ENCODE measurements at regions not wholly inside any gene's neighbourhood (a gene's known extent, or its start where the extent isn't known, plus 50 kb on each side); places are given as distances from the start of the nearest gene placed in this dataset.

- TF ChIP-seq POLR2A (IDR thresholded peaks at IDR 0.05) (no peak), CTCF (IDR thresholded peaks at IDR 0.05) (no peak)
- DNase-seq, result no peak
- WGBS, 2 donors, result 93 to 95% methylated on average over 1 of the region's 1 CpG
- H3K4me1 ChIP-seq, result no peaks in the 10 kb centered on the region
- no peaks in the 10 kb centered on the region for H3K9me3 ChIP-seq
- no peak overlapping the region for H3K4me3 ChIP-seq (replicated peaks in 1 of 3)
- H3K36me3 ChIP-seq, result no peaks in the 10 kb centered on the region
- intact Hi-C loops (cut with DNase I), result no loop called here
- H3K27me3 ChIP-seq, result no peaks in the 10 kb centered on the region
- no peak overlapping the region for H3K27ac ChIP-seq
These were observed 269.7 kb downstream of the PTBP2 start for GRCh38 chr1:96991261-96991660.

GRCh38 chr1:96992871-96993270 lies 271.3 kb downstream of the PTBP2 start:
- Histone ChIP-seq H3K27me3 (no peaks in the 10 kb centered on the region), H3K27ac (no peak overlapping the region), H3K4me3 (replicated peaks in 1 of 3) (no peak overlapping the region), H3K4me1 (no peaks in the 10 kb centered on the region), H3K9me3 (no peaks in the 10 kb centered on the region), H3K36me3 (no peaks in the 10 kb centered on the region)
- DNase-seq, result no peak
- TF ChIP-seq POLR2A (IDR thresholded peaks at IDR 0.05) (no peak), CTCF (IDR thresholded peaks at IDR 0.05) (no peak)
- 80 to 92% methylated on average over 3 of the region's 3 CpGs for WGBS, 2 donors
- intact Hi-C loops (cut with DNase I), result no loop called here

- no peak overlapping the region for H3K4me3 ChIP-seq (replicated peaks in 1 of 3)
- TF ChIP-seq CTCF (IDR thresholded peaks at IDR 0.05), result no peak
- no peak for TF ChIP-seq POLR2A (IDR thresholded peaks at IDR 0.05)
- no peaks in the 10 kb centered on the region for H3K36me3 ChIP-seq
- no peaks in the 10 kb centered on the region for H3K27me3 ChIP-seq
- H3K27ac ChIP-seq, result no peak overlapping the region
- DNase-seq, result no peak
- 61 to 66% methylated on average over 3 of the region's 3 CpGs for WGBS, 2 donors
- no peaks in the 10 kb centered on the region for H3K4me1 ChIP-seq
- H3K9me3 ChIP-seq, result no peaks in the 10 kb centered on the region
- intact Hi-C loops (cut with DNase I), result no loop called here
These were observed 273.8 kb downstream of the PTBP2 start for GRCh38 chr1:96995351-96995750.

- 73 to 76% methylated on average over 1 of the region's 1 CpG for WGBS, 2 donors
These were observed 274.4 kb downstream of the PTBP2 start for GRCh38 chr1:96996001-96996400.

GRCh38 chr1:96997717-96998116 lies 276.1 kb downstream of the PTBP2 start:
- WGBS, 2 donors, result 57 to 61% methylated on average over 7 of the region's 7 CpGs
- Histone ChIP-seq H3K27ac (no peak overlapping the region), H3K4me1 (no peaks in the 10 kb centered on the region), H3K27me3 (no peaks in the 10 kb centered on the region), H3K36me3 (no peaks in the 10 kb centered on the region), H3K9me3 (no peaks in the 10 kb centered on the region), H3K4me3 (replicated peaks in 1 of 3) (no peak overlapping the region)
- DNase-seq, result no peak
- no peak for TF ChIP-seq POLR2A (IDR thresholded peaks at IDR 0.05)
- intact Hi-C loops (cut with DNase I), result no loop called here

More at GRCh38 chr1:96996001-96996400, 274.4 kb downstream of the PTBP2 start:
- TF ChIP-seq POLR2A (IDR thresholded peaks at IDR 0.05), result no peak
- TF ChIP-seq CTCF (IDR thresholded peaks at IDR 0.05), result no peak
- H3K4me3 ChIP-seq (replicated peaks in 1 of 3), result no peak overlapping the region
- intact Hi-C loops (cut with DNase I), result no loop called here
- no peaks in the 10 kb centered on the region for H3K4me1 ChIP-seq
- H3K27me3 ChIP-seq, result no peaks in the 10 kb centered on the region
- H3K36me3 ChIP-seq, result no peaks in the 10 kb centered on the region
- no peak overlapping the region for H3K27ac ChIP-seq
- DNase-seq, result no peak
- H3K9me3 ChIP-seq, result no peaks in the 10 kb centered on the region

GRCh38 chr1:96998466-96998865 lies 276.9 kb downstream of the PTBP2 start:
- H3K36me3 ChIP-seq, result no peaks in the 10 kb centered on the region
- DNase-seq, result no peak
- H3K4me1 ChIP-seq, result no peaks in the 10 kb centered on the region
- WGBS, 2 donors, result 87% methylated on average over 3 of the region's 3 CpGs
- intact Hi-C loops (cut with DNase I), result no loop called here
- H3K9me3 ChIP-seq, result no peaks in the 10 kb centered on the region
- H3K27me3 ChIP-seq, result no peaks in the 10 kb centered on the region
- H3K4me3 ChIP-seq (replicated peaks in 1 of 3), result no peak overlapping the region
- no peak for TF ChIP-seq CTCF (IDR thresholded peaks at IDR 0.05)
- no peak for TF ChIP-seq POLR2A (IDR thresholded peaks at IDR 0.05)
- H3K27ac ChIP-seq, result no peak overlapping the region
